H1 (cell line): ENCODE measurements at regions not wholly inside any gene's neighbourhood (a gene's known extent, or its start where the extent isn't known, plus 50 kb on each side); places are given as distances from the start of the nearest gene placed in this dataset.

Source experiments
- ASH2L ChIP-seq: fragments of 200-600, 300-600 bp; sonication (generic); IDR thresholded peaks from one replicate; pipeline ENCODE4 v1.7.1; 2017; ENCODE audit warnings: low read length
- EP300 ChIP-seq, 2 experiments: IDR thresholded peaks; 1 replicate in 1 of 2; 2 replicates in 1 of 2; pipeline ENCODE4 v1.6.1; 2011 to 2012; ENCODE audit warnings: low read depth in 2 of 2, low read length in 2 of 2, mild to moderate bottlenecking in 2 of 2, borderline replicate concordance in 1 of 2, inconsistent platforms in 1 of 2, moderate library complexity in 1 of 2
- GTF2F1 ChIP-seq: IDR thresholded peaks from 2 replicates; pipeline ENCODE4 v1.6.1; 2012; ENCODE audit warnings: low read depth, low read length, improper control_type of control experiment, borderline replicate concordance
- PHF8 ChIP-seq: fragments of 200-600 bp; sonication (generic); conservative IDR thresholded peaks from 2 replicates; pipeline ENCODE4 v1.7.1; 2012; ENCODE audit warnings: low read depth, mild to moderate bottlenecking, inconsistent platforms, low read length, moderate library complexity
- POLR2A ChIP-seq, 2 experiments: IDR thresholded peaks; 1 replicate in 1 of 2; 2 replicates in 1 of 2; pipeline ENCODE4 v1.6.1; 2011; ENCODE audit warnings: low read depth in 2 of 2, low read length in 2 of 2, mild to moderate bottlenecking in 2 of 2; ENCODE audit errors: control extremely low read depth in 1 of 2
- RAD21 ChIP-seq, 2 experiments: IDR thresholded peaks in 1 of 2; conservative IDR thresholded peaks in 1 of 2; 2 replicates each; pipeline ENCODE4 v1.6.1; 2011; ENCODE audit warnings: low read depth in 2 of 2, low read length in 2 of 2, improper control_type of control experiment in 1 of 2, inconsistent platforms in 1 of 2, mild to moderate bottlenecking in 1 of 2, moderate library complexity in 1 of 2
- RXRA ChIP-seq: IDR thresholded peaks from 2 replicates; pipeline ENCODE4 v1.6.1; 2011; ENCODE audit warnings: low read depth, mild to moderate bottlenecking, low read length, moderate library complexity; ENCODE audit not compliant: insufficient read depth
- SIN3A ChIP-seq, 2 experiments: IDR thresholded peaks in 1 of 2; conservative IDR thresholded peaks in 1 of 2; 2 replicates each; pipeline ENCODE4 v1.6.1; 2011 to 2012; ENCODE audit warnings: low read length in 2 of 2, improper control_type of control experiment in 1 of 2, low read depth in 1 of 2, mild to moderate bottlenecking in 1 of 2
- SIX5 ChIP-seq: IDR thresholded peaks from 2 replicates; pipeline ENCODE4 v1.6.1; 2011; ENCODE audit warnings: mild to moderate bottlenecking, low read depth, low read length
- TEAD4 ChIP-seq: IDR thresholded peaks from 2 replicates; pipeline ENCODE4 v1.6.1; 2012; ENCODE audit warnings: low read depth, low read length, inconsistent platforms, mixed read lengths
- ZNF274 ChIP-seq: IDR thresholded peaks from 2 replicates; pipeline ENCODE4 v1.7.0; 2012; ENCODE audit warnings: low read length, borderline replicate concordance; ENCODE audit errors: extremely low read depth
- TF ChIP-seq, protein P1 (sequence below): fragments of 300-600 bp; sonication (generic); IDR thresholded peaks from 2 replicates; pipeline ENCODE4 v1.7.1; 2012; ENCODE audit warnings: low read length, moderate library complexity, mild to moderate bottlenecking, inconsistent platforms; ENCODE audit not compliant: insufficient replicate concordance

DNA sequence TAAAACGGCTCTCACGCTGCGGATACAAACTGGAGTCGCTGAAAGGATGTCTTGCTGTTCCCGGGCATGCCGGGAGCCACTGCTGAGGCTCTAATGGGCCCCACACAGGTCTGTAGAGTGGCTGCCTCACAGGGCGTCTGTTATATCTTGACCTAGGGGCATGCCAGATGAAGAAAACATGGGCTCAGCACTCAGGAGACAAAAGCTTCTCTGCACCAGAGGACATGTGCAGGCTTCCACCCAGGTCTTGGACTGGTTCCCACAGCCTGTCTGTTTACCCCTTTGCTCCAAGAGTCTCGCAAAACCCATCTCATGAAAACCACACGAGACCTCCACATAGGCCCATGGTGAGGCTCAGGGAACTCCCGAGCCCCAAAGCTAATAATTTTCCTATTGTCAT is 134.2 kb downstream of the RPS29 start (continued):
- TF ChIP-seq, protein P1, sequence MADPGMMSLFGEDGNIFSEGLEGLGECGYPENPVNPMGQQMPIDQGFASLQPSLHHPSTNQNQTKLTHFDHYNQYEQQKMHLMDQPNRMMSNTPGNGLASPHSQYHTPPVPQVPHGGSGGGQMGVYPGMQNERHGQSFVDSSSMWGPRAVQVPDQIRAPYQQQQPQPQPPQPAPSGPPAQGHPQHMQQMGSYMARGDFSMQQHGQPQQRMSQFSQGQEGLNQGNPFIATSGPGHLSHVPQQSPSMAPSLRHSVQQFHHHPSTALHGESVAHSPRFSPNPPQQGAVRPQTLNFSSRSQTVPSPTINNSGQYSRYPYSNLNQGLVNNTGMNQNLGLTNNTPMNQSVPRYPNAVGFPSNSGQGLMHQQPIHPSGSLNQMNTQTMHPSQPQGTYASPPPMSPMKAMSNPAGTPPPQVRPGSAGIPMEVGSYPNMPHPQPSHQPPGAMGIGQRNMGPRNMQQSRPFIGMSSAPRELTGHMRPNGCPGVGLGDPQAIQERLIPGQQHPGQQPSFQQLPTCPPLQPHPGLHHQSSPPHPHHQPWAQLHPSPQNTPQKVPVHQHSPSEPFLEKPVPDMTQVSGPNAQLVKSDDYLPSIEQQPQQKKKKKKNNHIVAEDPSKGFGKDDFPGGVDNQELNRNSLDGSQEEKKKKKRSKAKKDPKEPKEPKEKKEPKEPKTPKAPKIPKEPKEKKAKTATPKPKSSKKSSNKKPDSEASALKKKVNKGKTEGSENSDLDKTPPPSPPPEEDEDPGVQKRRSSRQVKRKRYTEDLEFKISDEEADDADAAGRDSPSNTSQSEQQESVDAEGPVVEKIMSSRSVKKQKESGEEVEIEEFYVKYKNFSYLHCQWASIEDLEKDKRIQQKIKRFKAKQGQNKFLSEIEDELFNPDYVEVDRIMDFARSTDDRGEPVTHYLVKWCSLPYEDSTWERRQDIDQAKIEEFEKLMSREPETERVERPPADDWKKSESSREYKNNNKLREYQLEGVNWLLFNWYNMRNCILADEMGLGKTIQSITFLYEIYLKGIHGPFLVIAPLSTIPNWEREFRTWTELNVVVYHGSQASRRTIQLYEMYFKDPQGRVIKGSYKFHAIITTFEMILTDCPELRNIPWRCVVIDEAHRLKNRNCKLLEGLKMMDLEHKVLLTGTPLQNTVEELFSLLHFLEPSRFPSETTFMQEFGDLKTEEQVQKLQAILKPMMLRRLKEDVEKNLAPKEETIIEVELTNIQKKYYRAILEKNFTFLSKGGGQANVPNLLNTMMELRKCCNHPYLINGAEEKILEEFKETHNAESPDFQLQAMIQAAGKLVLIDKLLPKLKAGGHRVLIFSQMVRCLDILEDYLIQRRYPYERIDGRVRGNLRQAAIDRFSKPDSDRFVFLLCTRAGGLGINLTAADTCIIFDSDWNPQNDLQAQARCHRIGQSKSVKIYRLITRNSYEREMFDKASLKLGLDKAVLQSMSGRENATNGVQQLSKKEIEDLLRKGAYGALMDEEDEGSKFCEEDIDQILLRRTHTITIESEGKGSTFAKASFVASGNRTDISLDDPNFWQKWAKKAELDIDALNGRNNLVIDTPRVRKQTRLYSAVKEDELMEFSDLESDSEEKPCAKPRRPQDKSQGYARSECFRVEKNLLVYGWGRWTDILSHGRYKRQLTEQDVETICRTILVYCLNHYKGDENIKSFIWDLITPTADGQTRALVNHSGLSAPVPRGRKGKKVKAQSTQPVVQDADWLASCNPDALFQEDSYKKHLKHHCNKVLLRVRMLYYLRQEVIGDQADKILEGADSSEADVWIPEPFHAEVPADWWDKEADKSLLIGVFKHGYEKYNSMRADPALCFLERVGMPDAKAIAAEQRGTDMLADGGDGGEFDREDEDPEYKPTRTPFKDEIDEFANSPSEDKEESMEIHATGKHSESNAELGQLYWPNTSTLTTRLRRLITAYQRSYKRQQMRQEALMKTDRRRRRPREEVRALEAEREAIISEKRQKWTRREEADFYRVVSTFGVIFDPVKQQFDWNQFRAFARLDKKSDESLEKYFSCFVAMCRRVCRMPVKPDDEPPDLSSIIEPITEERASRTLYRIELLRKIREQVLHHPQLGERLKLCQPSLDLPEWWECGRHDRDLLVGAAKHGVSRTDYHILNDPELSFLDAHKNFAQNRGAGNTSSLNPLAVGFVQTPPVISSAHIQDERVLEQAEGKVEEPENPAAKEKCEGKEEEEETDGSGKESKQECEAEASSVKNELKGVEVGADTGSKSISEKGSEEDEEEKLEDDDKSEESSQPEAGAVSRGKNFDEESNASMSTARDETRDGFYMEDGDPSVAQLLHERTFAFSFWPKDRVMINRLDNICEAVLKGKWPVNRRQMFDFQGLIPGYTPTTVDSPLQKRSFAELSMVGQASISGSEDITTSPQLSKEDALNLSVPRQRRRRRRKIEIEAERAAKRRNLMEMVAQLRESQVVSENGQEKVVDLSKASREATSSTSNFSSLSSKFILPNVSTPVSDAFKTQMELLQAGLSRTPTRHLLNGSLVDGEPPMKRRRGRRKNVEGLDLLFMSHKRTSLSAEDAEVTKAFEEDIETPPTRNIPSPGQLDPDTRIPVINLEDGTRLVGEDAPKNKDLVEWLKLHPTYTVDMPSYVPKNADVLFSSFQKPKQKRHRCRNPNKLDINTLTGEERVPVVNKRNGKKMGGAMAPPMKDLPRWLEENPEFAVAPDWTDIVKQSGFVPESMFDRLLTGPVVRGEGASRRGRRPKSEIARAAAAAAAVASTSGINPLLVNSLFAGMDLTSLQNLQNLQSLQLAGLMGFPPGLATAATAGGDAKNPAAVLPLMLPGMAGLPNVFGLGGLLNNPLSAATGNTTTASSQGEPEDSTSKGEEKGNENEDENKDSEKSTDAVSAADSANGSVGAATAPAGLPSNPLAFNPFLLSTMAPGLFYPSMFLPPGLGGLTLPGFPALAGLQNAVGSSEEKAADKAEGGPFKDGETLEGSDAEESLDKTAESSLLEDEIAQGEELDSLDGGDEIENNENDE = no peak
- TF ChIP-seq RXRA (no peak), SIN3A (conservative IDR thresholded peaks at IDR 0.05 in 1 of 2, IDR thresholded peaks at IDR 0.05 in 1 of 2; ENCODE audit: low read depth in 1 of 2, low read length in 2 of 2) (no peak), TEAD4 (no peak), RAD21 (IDR thresholded peaks at IDR 0.05 in 1 of 2, conservative IDR thresholded peaks at IDR 0.05 in 1 of 2; ENCODE audit: low read depth in 2 of 2, low read length in 2 of 2) (no peak), ASH2L (no peak), ZNF274 (no peak), EP300 (IDR thresholded peaks at IDR 0.05; ENCODE audit: borderline replicate concordance in 1 of 2, low read depth in 2 of 2, low read length in 2 of 2) (no peak), POLR2A (IDR thresholded peaks at IDR 0.05; ENCODE audit: control extremely low read depth in 1 of 2, low read depth in 2 of 2, low read length in 2 of 2) (no peak), GTF2F1 (no peak), SIX5 (no peak), PHF8 (no peak)
